Inferior parietal cortex (tissue), 1 donor: ENCODE measurements at regions not wholly inside any gene's neighbourhood (a gene's known extent, or its start where the extent isn't known, plus 50 kb on each side); places are given as distances from the start of the nearest gene placed in this dataset.
"Not testable (repeated sequence)": the region's sequence is repeated elsewhere in the genome, so short reads cannot be mapped to it uniquely, and the experiment has no call there.

Experiments
- DNase-seq: peaks from one replicate; pipeline ENCODE4 v3.0.0-alpha.2; 2016; ENCODE audit errors: extremely low spot score

DNA sequence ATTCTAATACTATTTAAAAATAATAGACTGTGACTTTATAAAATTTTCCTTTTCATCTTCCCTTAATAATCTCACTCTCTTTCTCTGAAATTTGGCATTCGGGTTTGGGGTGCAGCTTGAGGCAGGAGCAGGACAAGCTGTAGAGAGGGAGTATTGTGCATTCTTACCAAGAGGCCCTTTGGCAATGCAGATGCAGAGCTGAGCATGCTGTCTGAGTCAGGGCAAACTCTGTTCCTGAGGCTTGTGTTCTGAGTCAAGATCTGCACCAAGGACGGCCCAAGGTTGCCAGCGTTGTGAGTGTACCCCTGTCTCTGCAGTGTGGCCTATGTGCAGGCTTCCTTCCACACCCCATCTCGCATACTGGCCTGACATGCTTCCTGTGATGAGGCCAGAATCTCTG, 343.8 kb upstream of the FRG2C start:
- DNase-seq, result no peak

- DNase-seq, result no peak
These were observed 343.1 kb upstream of the FRG2C start for GRCh38 chr3:75321060-75321459.

- DNase-seq, result not testable (repeated sequence)
These were observed 340.2 kb upstream of the FRG2C start for GRCh38 chr3:75323936-75324335.

DNA sequence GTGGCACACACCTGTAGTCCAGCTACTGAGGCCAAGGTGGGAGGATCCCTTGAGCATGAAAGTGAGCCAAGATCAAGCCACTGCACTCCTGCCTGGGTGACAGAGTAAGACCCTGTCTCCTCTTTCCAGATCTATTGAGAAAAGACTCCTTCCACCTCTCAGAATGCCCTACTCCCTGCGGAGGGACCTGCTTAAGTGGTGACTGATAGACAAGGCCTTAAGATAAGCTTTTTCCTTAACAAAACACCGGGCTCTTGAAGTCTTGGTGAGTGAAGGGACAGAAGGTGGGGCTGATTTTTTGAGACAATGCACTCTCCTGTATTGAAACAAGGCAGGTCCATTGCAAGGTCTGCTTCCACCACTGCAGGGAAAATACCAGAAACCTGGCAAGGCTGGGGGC, 338.4 kb upstream of the FRG2C start:
- DNase-seq, result no peak

GRCh38 chr3:75327453-75327852, 336.7 kb upstream of the FRG2C start:
- DNase-seq, result no peak

GRCh38 chr3:75329476-75330097, 334.5 kb upstream of the FRG2C start:
- no peak for DNase-seq

GRCh38 chr3:75330446-75330845, 333.7 kb upstream of the FRG2C start:
- not testable (repeated sequence) for DNase-seq

GRCh38 chr3:75332090-75332489, 332.0 kb upstream of the FRG2C start:
- not testable (repeated sequence) for DNase-seq

GRCh38 chr3:75332794-75333193, 331.3 kb upstream of the FRG2C start:
- no peak for DNase-seq

DNA sequence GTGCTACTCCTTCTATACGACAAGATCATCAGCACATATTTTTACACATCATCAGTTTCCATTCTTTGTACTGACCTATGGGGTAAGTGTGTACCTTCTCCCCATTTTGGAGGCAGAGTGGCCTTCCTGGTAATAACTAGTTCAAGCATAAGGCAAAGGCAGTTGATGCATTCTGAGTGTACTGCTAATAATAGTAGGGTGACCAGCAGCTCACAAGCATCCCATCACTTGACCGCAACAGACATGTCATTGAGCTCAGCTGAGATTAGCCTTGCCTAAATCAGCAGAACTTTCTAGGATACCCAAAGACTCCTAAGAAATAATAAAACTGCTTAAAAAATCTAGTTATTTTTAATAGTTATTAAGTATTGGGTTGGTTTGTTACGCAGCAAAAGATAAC, 329.8 kb upstream of the FRG2C start:
- no peak for DNase-seq

DNA sequence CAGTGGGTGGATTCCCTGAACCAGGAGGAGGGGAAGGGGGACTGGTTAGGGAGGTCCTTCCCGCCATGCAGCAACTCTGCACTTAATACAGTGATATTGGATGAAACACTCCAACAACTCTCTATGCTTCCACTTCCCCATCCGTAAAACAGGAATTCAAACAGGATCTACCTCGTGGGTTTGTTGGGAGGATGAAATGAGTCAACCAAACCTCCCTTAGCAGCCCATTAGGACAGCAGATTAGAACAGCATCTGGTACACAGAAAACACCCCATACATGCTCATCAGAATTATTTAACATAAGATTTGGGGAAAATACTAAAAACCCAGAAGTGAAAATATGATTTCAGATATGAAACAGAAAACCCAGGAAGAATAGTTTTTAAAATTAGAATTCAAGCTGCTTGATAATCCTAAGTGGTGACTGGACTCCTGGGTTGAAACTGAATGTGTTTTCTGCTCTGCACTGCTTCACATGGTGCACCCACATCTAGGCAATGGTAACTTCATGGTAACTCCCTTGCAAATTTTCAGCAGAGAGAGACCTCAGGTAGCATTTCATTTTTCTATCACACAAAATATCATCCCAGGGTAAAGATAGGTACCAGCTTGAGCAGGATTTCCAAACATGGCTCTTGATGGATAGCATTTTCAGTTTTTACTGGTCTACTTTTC, 326.8 kb upstream of the FRG2C start:
- no peak for DNase-seq

GRCh38 chr3:75338342-75338741, 325.8 kb upstream of the FRG2C start:
- DNase-seq, result no peak

DNA sequence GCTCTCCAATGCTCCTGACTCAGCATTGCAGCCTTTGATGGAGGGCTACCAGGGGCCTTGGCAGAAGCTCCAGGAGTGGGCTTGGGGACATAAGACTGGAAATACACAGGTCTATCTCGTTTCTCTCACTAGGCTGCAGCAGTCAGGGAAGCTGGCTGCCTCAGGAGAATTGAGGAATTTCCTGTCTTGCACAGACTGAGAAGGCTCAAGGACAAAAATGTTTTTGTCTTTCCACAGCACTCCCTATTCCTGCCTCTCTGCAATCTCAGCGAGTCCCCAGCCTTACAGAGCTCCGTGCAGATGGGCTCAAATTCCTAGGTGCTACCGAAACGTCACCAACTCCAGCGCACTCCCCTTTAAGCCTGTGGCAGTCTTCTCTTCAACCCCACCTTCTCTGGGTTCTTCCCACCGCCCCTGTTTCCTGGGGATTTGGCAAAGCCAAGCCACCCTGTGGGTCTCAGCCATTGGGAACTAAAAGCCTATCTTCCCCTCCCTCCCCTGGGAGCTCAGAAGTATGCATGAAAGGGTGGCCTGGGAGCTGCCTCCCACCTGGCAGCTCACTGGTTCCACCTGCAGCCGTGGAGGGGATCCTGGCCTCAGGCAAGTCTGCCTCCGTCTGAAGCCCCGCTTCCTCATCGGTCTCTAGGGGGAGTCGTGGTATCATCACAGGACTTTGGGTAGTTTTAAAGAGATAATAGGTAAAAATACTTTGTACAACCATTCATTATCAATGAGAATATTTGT, 322.6 kb upstream of the FRG2C start:
- DNase-seq, result no peak

DNA sequence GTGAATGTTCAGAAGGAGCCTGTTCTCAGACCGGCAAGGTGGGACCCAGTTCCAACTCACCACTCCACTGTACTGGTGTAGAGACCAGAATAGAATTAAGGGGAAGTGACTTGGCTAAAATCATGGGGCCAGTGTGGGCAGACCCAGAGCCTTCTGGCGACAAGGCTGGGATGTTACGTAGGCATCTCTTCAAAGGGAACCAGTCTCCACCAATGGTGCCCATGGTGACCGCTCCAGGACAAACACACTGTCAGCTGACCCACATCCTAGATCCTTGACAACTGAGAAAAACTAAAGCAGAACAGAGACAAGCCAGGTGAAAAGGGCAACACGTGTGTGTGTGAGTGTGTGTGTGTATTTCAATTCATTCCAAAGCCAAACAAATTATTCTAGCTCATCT, 321.7 kb upstream of the FRG2C start:
- no peak for DNase-seq

DNA sequence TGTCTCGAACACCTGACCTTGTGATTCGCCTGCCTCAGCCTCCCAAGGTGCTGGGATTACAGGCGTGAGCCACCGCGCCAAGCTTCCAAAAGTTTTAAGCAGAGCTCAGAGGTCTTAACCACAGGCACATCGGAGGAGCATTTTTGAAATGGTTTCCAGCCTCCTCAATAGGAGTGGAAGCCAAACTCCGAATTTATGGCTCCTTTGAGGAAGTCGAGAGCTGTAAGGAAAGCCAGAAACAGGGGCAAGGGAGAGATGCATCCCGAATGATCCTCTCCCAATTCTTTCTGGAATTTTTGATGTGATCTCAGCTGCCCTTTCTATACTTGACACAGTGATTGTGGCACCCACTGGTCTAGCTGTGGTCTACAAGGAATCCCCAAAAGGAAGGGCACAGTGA, 313.6 kb upstream of the FRG2C start:
- DNase-seq, result not testable (repeated sequence)

GRCh38 chr3:75362086-75362784, 301.9 kb upstream of the FRG2C start:
- DNase-seq, result not testable (repeated sequence)

DNA sequence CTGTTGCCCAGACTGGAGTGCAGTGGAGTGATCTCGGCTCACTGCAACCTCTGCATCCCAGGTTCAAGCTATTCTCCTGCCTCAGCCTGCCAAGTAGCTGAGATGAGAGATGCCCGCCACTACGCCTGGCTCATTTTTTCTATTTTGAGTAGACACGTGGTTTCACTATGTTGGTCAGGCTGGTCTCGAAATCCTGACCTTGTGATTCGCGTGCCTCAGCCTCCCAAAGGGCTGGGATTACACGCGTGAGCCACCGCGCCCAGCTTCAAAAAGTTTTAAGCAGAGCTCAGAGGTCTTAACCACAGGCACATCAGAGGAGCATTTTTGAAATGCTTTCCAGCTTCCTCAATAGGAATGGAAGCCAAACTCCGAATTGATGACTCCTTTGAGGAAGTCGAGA, 291.2 kb upstream of the FRG2C start:
- not testable (repeated sequence) for DNase-seq

DNA sequence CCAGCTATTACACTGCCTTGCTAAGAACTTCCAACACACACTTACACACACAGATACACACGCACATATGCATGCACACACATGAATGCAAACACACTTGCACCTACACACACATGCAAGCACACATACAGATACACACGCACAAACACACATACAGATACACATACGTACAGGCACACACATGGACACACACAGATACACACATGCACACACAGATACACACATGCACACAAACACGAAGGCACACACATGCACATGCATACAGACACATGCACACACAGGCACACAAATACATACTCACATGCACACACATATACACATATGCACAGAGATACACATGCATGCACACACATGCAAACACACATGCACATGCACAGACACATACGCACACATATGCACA, 284.3 kb upstream of the FRG2C start:
- not testable (repeated sequence) for DNase-seq

DNA sequence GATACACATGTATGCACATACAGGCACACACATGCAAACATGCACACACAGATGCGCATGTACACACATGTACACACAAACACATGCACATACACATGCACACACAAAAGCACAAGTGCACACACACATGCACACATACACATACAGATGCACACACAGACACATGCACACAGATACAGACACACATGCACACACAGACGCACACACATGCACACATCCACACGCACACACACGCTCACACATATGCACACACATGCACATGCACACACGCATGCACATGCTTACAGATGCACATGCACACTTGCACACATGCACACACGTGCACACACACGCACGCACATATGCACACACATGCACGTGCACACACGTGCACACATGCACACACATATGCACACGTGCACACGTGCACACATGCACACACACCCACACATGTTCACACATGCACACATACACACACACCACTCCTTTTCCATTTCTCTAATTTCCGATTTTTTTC, 283.8 kb upstream of the FRG2C start:
- no peak for DNase-seq

DNA sequence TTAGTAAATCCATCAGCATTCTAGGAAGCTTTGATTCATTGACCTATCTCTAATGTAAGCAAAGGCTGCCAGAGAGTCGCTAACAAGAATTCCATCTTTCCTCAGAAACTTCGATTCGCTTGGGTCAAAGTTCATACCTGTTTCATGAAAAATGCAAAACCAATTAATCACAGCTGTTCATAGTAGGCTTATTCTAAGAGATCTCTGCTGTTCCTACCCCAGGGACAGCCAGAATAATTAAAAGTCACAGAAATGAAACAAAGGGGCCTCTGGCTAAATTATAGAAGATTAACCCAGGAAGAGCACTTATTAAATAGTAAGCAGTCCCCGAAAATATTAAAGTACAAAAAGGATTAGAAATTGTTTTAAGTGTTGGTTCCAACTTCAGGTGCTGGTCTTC, 280.1 kb upstream of the FRG2C start:
- not testable (repeated sequence) for DNase-seq

DNA sequence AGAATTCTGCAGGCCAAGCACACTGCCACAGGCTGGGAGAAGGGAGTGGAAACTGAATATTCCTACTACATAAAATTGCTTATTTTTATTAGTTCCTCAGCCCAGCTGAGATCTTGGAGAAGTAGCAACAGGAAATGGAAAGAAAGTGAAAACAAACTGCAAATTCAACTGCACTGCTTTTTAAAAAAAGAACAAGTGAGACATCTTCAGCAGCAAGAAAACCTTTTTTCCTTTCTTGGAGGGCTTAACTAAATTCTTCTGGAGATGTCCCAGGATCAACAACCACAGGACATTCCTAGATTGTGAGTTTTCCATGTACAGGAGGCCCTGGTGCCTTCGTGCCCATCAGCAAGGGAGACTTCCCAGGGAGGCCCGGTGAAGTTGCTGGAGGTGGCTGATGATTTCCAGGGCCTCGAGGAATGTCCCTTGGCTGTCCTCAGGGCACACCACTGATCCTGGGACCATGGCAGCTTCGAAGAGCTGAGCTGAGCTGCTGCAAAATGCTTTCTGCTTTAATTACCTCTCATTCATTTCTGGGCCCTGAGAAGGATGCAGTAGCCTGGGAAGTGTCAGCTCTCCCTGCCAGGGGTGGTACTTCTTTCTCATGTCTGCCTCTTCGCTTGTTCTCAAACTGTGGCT, 275.5 kb upstream of the FRG2C start:
- not testable (repeated sequence) for DNase-seq

DNA sequence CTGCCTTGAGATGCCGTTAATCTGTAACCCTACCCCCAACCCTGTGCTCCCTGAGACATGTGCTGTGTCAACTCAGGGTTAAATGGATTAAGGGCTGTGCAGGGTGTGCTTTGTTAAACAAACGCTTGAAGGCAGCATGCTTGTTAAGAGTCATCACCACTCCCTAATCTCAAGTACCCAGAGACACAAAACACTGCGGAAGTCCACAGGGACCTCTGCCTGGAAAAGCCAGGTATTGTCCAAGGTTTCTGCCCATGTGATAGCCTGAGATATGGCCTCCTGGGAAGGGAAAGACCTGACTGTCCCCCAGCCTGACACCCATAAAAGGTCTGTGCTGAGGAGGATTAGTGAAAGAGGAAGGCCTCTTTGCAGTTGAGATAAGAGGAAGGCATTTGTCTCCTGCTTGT, 270.8 kb upstream of the FRG2C start:
- not testable (repeated sequence) for DNase-seq
